Endometrium (tissue), 2 donors: ENCODE measurements at regions not wholly inside any gene's neighbourhood (a gene's known extent, or its start where the extent isn't known, plus 50 kb on each side); places are given as distances from the start of the nearest gene placed in this dataset.
"Not testable (repeated sequence)": the region's sequence is repeated elsewhere in the genome, so short reads cannot be mapped to it uniquely, and the experiment has no call there.

ENCODE experiments used
- FAIRE-seq: peaks from 2 replicates; lab custom pipeline; 2012; peaks lifted over from hg19 to GRCh38; lab: Jason Lieb, UNC
- donor health status: control.
- donor health status: control.

- FAIRE-seq: no peak
These were observed 106.1 kb upstream of the KMT2C start for GRCh38 chr7:152541892-152542291.

DNA sequence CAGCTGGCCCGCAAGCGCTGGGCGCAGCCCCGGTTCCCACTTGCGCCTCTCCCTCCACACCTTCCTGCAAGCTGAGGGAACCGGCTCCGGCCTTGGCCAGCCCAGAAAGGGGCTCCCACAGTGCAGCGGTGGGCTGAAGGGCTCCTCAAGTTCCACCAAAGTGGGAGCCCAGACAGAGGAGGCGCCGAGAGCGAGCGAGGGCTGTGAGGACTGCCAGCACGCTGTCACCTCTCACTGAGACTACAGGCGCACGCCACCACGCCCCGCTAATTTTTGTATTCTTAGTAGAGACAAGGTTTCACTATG lies 103.3 kb upstream of the KMT2C start:
- FAIRE-seq: not testable (repeated sequence)

GRCh38 chr7:152538346-152539189 lies 102.8 kb upstream of the KMT2C start:
- FAIRE-seq: not testable (repeated sequence)

DNA sequence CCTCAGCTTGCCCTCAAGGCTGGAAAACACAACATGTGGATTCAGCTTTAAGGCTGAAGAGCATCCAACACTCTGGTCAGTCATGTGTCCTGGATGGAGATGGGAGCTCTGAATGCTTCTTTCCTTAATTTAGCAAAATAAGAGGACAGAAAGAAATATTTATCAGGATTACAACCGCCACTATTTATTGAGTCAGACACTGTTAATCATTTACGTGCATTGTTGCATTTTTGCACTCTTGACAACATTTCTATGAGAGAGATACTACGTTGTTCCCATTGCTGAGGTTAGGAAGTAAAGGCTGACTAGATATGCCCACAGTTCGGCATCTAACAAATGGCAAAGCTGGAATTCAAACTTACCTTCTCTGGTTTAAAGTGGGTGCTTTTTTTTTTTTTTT lies 101.8 kb upstream of the KMT2C start:
- FAIRE-seq: no peak

DNA sequence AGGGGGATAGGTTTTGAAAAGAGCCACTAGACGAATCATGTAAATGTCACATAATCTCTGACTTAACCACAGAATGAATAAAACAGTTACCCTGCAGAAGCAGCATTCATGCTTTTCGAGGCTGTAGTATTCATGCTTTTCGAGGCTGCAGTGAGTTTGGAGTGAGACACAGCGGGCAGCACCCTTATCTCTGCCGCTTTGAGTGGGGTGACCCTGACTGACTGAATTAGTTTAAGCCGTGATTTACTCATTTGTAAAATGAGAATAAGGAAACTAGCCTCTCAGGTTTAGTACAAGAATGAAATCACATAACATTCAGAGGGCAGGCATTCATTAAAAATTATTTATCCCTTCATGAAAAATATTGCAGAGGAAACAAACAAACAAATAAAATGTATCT lies 92.8 kb upstream of the KMT2C start:
- no peak for FAIRE-seq

DNA sequence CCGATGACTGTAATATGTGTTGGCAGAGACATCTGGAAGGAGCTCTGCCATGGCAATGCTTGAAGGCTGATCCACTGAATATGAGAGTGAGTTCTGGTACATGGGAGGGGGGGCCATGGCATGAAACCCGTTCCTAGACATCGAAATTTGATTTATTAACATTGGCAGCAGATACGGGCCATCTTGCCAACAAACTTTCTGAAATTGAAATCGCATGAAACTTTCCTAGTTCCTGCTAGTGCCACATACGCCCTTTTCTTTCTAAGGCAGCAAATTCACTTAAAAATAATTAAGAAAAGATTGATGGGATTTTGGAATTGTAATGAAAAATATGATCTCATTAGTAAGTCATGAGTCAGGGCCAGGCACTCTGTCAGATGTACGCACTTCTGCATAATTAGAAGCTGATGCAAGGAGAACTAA lies 91.8 kb upstream of the KMT2C start:
- no peak for FAIRE-seq

- FAIRE-seq: no peak
These were observed 88.1 kb upstream of the KMT2C start for GRCh38 chr7:152523916-152524315.

GRCh38 chr7:152522571-152523067 lies 86.8 kb upstream of the KMT2C start:
- no peak for FAIRE-seq

DNA sequence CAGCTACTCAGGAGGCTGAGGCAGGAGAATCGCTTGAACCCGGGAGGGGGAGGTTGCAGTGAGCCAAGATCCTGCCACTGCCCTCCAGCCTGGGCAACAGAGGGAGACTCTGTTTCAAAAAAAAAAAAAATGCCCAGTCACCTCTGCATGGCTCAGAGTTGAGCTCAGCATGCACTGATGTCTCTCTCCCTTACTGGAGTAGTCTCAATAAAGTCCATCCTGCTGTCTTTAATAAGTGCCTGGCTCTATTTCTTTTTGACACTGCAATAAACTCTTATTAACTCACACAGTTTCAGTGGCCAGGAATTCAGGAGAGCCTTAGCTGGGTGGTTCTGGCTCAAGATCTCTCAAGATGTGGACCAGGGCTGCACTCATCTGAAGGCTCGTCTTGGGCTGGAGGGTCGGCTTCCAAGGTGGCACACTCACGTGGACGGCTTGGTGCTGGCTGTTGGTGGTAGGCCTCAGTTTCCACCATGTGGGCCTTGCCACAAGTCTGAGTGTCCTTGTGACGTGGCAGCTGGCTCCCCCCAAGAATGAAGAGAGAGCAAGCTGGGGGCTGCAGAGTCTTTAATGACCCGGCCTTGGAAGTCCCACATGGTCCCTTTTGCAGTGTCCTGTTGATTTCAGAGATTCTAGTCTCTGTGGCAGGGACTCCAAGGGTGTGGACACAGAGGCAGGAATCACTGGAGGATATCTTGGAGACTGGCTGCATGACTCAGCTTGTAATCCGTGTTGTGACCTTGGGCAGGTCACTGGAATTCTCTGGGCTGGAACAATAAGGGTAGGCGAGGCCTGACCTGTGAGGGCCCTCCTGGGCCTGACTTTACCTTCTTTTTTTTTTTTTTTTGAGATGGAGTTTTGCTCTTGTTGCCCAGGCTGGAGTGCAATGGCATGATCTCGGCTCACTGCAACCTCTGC lies 85.9 kb upstream of the KMT2C start:
- FAIRE-seq: no peak

DNA sequence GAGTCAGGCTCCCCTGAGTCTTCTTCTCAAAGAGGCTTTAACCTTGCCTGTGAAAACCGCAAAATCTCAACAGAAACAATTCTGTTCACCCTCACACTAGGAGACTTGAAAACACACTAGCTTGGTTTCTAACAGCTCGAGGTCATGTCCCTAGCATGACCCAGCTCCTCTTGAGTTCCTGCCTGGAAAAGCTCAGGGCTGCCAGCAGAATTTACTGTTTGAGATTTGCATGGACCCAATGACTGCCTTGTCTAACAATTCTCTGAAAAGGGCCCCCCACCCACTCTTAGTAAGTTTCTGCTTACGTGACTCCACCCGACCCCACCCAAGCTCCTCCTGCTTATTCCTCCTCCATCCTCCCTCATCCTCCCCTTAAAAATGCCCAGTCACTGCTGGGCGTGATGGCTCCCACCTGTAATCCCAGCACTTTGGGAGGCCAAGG lies 85.1 kb upstream of the KMT2C start:
- no peak for FAIRE-seq

DNA sequence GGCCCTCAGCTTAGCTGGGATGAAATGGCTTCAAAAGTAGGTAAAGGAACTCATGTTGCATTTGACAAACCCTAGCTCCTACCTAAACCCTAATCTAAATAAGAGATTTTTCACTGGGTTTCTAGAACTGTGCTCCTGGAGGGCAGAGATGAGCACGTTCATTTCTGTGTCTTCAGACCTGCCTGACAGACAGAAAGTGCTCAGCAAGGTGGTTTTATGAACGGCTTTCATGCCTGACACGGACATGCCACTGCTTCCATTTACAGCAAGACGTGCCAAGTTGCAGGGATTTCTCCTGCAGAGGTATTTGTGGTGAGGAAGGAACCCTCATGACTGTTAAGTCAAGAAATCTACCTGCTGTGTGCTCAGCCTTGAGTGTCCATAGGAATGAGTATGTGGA lies 83.5 kb upstream of the KMT2C start:
- FAIRE-seq: no peak

DNA sequence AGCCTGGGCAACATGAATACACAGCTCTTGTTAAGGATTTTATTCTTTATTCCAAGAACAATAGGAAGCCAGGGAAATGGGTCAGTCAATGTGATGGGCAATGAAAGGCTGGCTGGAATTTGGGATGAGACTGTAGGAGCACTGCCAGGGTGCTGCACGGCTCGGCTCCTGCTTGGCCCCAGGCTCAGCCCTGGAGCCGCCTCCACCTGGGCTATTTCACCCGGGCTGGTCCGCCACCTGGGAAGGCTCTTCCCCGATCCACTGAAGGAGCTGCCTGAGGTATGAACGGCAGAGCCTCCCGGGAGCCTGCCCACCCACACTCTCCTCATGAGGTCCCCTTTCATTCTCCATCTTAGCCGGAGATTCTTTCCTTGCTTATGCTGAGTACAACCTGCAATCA lies 80.4 kb upstream of the KMT2C start:
- no peak for FAIRE-seq

DNA sequence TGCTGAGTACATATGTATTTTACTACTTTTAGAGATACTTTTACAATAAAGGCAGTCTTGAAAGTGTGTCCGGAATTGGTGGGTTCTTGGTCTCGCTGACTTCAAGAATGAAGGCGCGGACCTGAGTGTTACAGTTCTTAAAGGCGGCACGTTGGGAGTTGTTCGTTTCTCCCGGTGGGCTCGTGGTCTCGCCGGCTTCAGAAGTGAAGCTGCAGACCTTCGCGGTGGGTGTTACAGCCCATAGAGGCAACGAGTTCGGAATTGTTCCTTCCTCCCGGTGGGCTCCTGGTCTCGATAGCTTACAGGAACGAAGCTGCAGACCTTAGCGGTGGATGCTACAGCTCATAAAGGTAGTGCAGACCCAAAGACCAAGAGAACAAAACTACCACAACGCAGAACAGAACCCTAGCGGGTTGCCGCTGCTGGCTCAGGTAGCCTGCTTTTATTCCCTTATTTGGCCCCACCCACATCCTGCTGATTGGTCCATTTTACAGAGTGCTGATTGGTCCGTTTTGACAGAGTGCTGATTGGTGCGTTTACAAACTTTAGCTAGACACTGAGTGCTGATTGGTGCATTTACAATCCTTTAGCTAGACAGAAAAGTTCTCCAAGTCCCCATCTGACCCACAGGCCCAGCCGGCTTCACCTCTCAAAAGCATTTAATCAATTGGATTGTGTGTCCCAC lies 79.6 kb upstream of the KMT2C start:
- not testable (repeated sequence) for FAIRE-seq

DNA sequence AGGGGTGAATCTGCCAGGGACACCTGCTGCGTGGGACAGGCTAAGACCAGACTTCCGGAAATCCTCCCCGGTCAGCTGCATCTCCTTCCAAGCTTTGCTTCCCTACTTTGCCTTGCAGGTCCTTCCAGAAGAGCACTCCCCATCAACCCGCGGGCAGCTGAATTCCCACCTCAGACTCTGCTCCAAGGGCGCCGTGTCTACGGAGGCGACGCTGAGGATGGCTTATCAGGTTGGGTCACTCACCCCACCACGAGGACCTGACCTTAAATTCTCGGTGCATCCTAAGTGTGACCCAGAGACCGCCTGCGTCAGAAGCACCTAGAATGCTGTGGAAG lies 78.9 kb upstream of the KMT2C start:
- FAIRE-seq: no peak

DNA sequence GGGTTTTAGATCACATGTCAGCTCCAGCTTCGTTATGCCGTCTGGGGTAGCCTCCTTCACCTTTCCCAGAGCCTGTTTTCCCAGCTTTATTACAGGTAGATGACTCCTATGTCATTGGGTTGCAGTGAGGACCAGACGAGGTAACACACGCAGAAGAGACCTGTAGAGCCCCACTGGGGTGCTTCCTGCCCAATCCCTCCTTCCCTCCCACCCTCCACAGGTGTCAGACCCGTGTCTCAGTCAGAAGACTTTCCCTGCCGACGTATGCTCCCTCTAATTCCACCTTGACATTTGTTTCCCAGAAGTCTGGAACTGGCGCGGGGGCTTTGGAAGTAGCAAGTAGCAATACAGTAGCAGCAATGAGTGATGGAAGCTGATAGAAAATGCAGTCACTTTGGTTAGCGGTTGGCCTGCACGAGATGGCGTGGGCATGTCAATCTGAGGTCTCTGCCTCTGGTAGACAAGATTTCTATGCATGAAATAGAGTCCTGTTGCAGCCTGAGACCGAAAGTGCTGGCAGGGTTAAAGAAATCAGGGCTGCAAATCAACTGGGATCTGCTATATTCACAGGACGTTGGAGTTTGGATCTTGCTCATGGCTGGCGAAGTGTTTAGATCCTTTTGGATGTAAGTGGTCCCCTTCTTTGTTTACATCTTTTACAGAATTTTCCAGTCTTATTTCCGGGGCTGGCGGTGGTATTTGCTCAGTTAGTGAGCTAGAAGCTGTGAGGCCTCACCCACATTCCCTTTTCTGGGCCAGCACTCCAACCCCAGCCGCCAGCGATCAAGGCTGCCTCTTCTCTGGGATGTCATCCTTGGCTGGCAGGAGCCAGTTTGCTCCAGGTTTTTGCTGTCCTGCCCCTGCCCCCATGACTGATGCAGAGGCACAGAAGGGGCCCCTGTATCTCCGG lies 78.3 kb upstream of the KMT2C start:
- no peak for FAIRE-seq

DNA sequence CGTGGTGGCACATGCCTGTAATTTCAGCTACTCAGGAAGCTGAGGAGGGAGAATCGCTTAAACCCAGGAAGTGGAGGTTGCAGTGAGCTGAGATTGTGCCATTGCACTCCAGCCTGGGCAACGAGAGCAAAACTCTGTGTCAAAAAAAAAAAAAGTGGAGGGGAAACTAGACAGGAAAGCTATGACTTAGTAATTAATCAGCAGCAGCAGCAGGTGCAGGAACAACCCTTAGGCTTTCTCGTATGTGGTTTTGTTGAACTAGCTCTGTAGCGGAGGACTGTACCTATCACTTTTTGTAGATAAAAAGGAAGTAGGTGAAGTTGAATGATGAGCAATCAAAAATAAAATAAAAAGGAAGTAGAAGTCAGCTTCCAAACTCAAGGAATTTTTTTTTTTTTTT lies 76.9 kb upstream of the KMT2C start:
- no peak for FAIRE-seq

DNA sequence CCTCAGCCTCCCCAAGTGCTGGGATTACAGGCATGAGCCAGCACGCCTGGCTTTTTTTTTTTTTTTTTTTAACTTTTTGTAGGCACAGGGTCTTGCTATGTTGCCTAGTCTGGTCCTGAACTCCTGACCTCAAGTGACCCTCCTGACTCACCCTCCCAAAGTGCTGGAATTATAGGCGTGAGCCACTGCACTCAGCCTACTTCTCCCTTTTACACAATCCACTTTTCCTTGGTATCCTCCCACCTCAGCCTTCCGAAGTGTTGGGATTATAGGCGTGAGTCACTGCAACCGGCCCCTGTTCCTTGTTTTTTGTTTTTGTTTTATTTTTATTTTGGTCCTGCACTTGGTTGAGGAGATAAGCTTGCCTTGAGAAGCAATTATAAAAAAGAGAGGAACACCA lies 75.9 kb upstream of the KMT2C start:
- no peak for FAIRE-seq

GRCh38 chr7:152508701-152509100 lies 72.9 kb upstream of the KMT2C start:
- FAIRE-seq: no peak

DNA sequence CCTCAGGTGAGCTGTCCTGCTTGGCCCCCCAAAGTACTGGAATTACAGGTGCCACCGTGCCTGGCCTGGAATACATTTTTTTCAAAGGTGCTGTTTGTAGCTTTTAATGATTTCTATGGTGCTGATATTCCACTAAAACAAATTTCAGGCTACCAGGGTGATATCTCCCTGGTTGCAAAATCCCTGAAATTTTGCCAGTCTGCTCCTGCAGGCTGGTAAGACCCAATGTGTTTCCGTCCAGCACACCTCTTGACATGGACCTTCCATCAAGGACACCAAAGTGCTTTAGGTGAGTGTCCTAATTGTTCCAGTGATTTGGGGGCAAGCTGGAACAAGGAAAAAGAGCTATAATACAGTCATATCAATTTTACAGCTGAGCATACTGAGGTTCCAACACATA lies 69.8 kb upstream of the KMT2C start:
- FAIRE-seq: no peak

DNA sequence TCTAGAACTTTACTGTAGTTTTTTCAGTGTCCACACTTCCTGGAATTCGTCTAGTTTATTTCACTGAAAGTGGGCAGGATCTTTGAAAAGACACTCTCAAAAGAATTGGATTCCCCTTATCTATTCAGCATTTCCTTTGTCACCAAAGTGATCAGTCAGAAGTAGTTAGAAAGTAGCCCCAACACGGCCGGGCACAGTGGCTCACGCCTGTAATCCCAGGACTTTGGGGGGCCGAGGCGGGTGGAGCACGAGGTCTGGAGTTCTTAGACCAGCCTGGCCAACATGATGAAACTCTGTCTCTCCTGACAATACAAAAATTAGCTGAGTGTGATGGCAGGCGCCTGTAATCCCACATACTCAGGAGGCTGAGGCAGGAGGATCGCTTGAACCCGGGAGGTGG lies 69.0 kb upstream of the KMT2C start:
- no peak for FAIRE-seq

GRCh38 chr7:152504367-152504766 lies 68.6 kb upstream of the KMT2C start:
- no peak for FAIRE-seq
